Stimulated activated CD4-positive, alpha-beta T cell treated with anti-CD3 and anti-CD28 coated beads, Interleukin-4, amount 100 ng/mL, for 1 hour (primary cell): ENCODE measurements at regions not wholly inside any gene's neighbourhood (a gene's known extent, or its start where the extent isn't known, plus 50 kb on each side); places are given as distances from the start of the nearest gene placed in this dataset.

ENCODE experiments used
- DNase-seq: peaks from one replicate; pipeline ENCODE4 v3.0.0-alpha.2; 2020

DNA sequence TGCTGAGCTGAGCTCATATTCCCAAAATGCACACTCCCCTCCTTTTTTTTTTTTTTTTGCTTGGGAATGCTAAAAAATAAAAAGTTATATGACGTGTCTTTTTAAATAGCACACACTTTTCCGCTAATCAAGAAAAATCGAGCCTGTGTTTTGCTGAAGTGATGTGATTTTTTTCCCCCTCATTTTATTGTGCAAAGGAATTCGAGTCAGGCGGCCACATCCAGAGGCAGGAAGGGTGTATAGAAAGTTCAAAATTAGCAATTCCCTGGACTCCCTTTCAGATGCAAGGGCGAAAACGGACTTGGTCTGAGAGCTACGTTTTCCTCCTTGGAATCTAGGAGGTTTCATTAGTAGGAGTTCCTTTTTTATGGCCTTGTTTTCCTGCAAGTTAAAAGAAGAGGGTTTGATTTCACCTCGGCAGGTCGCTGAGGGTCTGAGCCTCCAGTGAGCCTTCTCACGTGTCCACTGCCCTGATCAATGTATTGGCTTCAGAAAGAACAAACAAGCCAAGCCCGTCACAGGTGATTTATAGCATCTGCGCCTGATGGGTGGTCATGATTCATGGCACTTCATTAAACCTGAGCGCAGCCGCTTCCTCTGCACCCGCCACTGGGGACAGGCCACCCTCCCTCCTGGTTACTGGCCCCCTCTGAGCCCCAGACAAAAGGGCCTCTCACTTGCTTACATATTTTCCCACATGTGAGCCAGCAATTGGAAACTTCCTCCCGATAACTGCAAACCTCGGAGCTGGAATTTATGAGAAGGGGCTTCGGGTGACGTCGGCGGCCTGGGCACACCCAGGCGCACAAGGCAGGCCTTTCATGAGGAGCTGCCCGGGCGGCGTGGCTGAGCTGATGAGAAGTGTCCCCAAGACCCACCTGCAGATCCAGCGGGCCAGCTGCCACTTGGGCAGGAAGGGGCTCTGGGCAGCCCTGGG, 64.4 kb upstream of the LINC01488 start:
- no peak for DNase-seq

DNA sequence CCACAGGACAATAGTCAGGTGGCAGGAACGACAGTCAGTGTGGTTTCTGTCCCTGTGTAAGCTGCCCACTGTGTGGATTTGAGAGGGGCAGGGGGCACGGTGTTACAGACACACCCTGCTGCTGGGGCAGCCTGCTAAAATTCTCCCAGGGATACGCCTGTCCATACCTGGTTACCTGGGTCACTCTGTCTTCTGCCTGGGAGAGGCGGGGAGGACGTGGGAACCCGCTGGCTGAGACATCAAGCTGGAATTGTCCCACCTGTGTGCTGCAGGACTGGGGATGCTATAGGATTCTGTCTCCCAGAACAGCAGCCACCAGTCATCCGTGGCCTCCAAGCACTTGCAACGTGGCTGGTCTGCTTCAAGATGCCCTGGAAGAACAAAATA, 63.8 kb upstream of the LINC01488 start:
- no peak for DNase-seq

GRCh38 chr11:69418576-69419296, 62.7 kb upstream of the LINC01488 start:
- no peak for DNase-seq

DNA sequence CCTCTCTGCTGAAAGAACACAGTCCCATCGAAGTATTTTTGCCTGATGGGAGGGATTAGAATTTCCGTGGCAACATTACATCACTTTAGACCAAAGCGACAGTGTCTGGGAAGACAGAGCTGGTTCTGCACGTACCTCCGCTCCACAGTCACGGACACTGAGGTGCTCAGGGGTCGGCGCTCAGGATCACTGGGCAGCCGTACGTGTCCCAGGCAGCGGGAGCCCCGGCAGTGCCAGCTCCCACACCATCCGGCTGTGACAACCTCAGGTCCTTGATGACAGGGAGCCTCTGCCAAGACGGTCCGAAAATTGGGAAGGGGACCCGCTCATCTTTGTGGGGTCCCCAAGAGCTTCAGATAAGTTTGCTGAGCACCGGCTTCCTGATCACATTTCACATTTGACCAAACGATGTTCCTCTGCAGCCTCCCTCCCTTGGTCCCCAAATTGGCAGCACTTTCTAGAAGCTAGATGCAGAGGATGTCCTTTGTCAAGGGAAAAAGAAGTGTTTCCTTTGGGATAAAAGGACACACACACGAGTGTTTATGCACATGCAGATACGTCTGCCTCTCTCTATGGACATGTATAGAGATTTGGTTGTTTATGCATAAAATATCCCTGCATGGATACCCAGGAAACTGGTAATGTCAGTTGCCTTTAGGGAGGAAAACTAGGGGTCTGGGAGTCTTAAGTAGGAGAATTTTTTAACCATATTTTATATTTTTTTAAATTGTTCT, 61.6 kb upstream of the LINC01488 start:
- no peak for DNase-seq

- no peak for DNase-seq
Measured at GRCh38 chr11:69422645-69423044, 58.8 kb upstream of the LINC01488 start.

- DNase-seq, result no peak
Measured at GRCh38 chr11:69423181-69423580, 58.3 kb upstream of the LINC01488 start.

DNA sequence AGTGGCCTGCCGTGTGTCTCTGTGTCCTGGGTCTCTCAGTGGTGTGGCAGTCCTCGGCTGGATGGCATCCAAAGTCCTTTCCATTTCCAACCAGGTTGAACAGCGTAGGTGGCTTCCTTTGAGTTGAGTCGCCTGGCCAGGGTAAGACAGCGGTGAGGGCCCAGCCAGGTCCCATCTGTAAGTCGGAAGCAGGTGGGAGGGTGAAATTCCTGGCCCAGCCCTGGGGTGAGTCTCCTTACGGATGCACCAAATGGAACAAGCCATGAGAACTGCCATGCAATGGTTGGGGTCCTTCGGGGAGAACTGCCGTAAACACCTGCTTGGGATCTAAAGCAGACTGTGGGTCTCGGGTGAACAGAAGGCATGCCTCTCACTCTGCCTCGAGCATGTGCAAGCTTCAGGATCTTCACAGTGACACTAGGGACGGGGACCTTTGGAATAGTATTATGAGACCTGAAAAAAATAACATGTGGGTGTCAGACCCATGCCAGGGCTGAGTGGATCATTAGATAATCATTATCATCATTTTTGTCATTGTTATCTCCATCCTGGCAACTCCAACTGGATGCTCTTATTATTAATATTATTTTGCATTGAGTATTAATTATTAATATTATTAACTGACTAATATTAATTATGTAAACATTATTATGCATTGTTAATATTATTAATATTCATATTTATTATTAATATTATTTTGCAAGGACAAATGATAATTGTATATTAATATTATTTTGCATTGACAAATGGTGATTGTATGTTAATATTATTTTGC, 57.7 kb upstream of the LINC01488 start:
- no peak for DNase-seq

- DNase-seq, result no peak
Measured at GRCh38 chr11:69424748-69425147, 56.7 kb upstream of the LINC01488 start.

DNA sequence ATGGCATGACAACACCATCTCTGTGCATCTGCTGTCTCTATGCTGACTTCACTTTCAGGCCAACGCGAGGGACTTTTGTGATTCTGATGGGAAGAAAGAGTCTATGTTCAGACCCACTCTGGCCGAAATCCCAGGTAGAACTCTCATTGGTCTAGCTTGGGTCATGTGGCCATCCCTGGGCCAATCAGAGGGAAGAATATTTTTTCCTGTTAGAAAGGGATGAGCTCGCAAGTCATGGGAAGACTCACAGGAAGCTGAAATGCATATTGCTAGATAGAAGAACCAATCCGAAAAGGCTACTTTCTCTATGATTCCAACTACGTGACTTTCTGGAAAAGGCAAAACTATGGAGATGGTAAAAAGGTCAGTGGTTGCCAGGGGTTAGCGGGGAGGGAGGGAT, 56.0 kb upstream of the LINC01488 start:
- DNase-seq, result no peak

GRCh38 chr11:69425895-69426544, 55.4 kb upstream of the LINC01488 start:
- DNase-seq, result peak; percentile 18

- no peak for DNase-seq
Measured at GRCh38 chr11:69427337-69427736, 54.1 kb upstream of the LINC01488 start.

DNA sequence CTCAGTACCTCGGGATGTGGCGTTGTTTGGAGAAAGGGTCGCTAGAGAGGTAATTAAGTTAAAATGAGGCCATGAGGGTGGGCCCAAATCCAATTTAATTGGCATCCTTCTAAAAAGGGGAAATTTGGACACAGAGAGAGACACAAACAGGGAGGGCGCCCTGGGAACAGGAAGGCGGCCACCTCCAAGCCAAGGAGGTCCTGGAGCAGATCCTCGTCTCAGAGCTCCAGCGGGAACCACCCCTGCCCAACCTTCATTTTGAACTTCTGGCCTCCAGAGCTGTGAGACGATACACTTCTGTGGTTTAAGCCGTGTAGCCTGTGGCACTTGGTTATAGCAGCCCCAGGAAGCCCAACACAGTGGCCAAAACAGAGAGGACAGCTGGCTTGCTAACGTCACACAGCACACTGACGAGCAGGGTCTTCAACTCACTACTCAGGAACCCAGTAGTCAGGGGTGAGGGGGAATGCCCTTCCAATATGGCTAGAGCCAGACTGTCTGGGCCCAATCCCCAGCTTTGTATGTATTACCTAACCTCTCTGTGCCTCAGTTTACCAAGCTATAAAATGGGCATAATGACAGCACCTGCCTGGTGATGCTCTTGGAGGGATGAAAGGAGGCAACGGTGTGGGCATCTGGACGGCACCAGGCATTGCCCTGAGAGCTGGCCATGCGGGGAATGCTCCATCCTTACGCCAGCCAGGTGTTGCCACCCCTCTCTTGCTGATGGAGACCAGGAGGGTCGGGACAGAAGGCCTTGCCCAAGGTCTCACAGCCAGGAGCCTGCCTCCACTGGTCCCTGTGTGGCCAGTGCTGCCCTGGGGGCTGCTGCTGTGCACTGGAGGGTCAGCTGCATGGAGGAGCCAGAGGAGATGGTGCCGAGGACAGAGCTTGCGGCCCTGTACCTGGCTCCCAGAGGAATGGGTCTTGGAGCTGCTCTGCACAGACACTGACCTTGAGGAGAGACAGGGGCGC, 53.3 kb upstream of the LINC01488 start:
- DNase-seq, result no peak

GRCh38 chr11:69429716-69430491, 51.6 kb upstream of the LINC01488 start:
- DNase-seq, result no peak

DNA sequence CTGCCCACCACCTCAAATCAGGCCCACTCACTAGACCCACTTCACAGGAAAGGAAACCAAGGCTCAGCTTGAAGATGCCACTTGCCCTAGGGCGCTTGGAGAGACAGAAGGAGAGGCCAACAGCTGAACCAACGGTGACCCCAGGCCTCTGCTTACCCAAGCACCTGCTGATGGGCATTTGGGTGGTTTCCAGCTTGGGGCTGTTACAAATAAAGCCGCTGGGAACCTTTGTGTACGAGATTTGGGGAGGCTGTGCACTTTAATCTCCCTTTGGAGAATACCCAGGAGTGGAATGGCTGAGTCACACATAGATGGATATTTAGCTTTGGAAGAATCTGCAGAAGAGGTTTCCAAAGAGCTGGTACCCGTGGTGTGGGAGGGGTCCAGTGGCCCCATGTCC, 50.9 kb upstream of the LINC01488 start:
- no peak for DNase-seq

DNA sequence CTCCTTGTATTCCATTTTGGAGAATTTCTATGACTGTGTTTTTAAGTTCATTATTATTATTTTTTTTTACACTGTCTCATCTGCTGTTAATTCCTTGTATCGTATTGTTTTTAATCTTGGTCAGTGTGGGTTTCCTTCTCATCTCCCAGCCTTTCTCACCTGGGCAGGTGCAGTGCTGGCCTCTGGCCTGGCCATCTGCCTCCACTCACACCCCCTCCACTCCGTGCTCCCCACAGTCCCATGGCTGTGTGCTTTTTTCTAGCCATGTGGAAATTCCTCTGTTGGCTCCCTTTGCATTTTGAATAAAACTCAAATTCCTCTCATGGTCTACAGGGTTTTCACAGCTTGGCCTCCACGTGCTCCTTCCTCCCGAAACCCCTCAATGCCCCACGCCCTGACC, 50.3 kb upstream of the LINC01488 start:
- DNase-seq, result no peak
